ENCODE measurements at regions not wholly inside any gene's neighbourhood (a gene's known extent, or its start where the extent isn't known, plus 50 kb on each side); places are given as distances from the start of the nearest gene placed in this dataset.
"Not testable (repeated sequence)": the region's sequence is repeated elsewhere in the genome, so short reads cannot be mapped to it uniquely, and the experiment has no call there.

DNA sequence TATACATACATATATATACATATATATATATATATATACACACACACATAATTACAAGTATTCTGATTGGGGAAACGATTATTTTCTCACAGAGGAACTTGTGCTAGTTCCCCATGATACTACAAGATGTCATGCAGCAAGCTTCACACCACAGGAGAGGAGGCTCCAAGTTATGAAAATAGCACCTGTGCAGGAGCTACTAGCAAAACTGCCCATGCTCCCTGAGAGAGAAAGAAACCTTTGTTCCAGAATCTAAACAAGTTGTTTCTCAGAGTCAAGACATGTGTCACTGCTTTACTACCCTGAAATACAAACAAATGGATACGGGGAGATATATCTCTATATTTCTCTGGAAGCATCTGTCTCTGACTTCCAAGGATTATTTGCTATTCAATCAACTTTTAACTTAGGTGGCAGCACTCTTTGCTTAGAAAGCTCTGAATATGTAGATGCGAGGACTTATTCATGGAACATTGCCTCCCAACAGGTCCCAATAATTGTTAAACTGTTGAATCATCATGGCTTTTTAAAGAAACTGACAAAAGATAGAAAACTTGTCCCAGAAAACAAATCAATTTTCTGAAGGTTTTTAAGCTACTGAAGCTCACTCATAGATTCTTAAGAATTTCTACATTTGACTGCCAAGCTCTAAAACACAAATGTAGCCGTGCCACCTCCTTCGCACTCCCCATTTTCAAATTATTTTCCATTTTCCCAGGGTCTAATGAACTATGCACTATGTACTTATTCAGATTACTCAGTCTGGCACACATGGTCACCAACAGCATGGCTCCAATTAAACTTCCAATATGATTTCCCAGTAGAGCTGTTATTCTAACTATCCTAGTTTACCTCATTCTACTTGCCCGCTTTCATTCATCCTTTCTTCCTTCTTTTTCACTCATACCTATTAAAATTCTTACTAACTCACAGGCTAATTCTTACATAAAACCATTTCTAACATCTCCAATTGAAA is 929.1 kb downstream of the LTN1 start:
- ChIA-PET CTCF (no interaction called here), POLR2A (no interaction called here)
- intact Hi-C loops (cut with micrococcal nuclease) = no loop called here
- H3K9me3 ChIP-seq (ENCODE audit: control insufficient read depth in 2 of 3, low read length in 3 of 3) = no peaks in the 10 kb centered on the region
- H3K4me1 Mint-ChIP-seq = peaks cover 0 to 4% (median 0%) of the 10 kb centered on the region in 7 donors
- H3K4me3 ChIP-seq (ENCODE audit: low read length) = no peak overlapping the region
- no peaks in the 10 kb centered on the region for H3K9me3 Mint-ChIP-seq
- ATAC-seq (no peak), DNase-seq (no peak)
- H3K4me3 Mint-ChIP-seq = no peak overlapping the region
- H3K27ac Mint-ChIP-seq = no peak overlapping the region
- H3K36me3 Mint-ChIP-seq = no peaks in the 10 kb centered on the region
- H3K27me3 ChIP-seq (ENCODE audit: control insufficient read depth in 2 of 2, insufficient read depth in 2 of 2, low read length in 2 of 2) = no peaks in the 10 kb centered on the region
- peaks cover 0 to 5% (median 0%) of the 10 kb centered on the region in 5 donors for H3K27me3 Mint-ChIP-seq
- no peaks in the 10 kb centered on the region for H3K4me1 ChIP-seq (ENCODE audit: control insufficient read depth in 2 of 2, insufficient read depth in 2 of 2, low read length in 2 of 2)
- H3K36me3 ChIP-seq (ENCODE audit: control insufficient read depth in 2 of 3, insufficient read depth in 3 of 3, low read length in 3 of 3) = no peaks in the 10 kb centered on the region
- H3K27ac ChIP-seq (ENCODE audit: low read depth, low read length) = no peak overlapping the region

DNA sequence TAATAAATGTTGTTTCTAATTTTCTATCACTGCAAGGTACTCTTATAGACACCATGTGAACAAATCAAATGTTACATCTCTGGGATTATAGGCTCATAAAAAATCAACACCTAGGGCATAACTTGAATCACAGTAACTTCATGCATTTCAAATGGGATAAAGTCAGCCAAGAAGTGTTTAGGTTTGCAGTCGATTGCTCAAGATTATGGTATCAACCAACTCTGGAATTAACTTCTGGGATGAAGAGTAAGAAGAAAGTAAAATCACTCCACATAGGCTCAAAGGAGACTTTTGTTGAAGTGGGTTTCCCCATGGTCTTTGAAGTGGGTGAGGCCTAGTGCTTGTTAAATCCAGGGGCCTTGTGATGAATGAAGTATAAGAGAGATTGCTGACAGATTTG is 939.7 kb downstream of the LTN1 start:
- H3K27ac ChIP-seq (ENCODE audit: low read depth, low read length); ATAC-seq; H3K36me3 Mint-ChIP-seq; H3K36me3 ChIP-seq (ENCODE audit: control insufficient read depth in 2 of 3, insufficient read depth in 3 of 3, low read length in 3 of 3); H3K9me3 ChIP-seq (ENCODE audit: control insufficient read depth in 2 of 3, low read length in 3 of 3); H3K4me1 ChIP-seq (ENCODE audit: control insufficient read depth in 2 of 2, insufficient read depth in 2 of 2, low read length in 2 of 2); H3K9me3 Mint-ChIP-seq; H3K4me3 ChIP-seq (ENCODE audit: low read length); H3K27ac Mint-ChIP-seq; CTCF ChIA-PET; H3K27me3 ChIP-seq (ENCODE audit: control insufficient read depth in 2 of 2, insufficient read depth in 2 of 2, low read length in 2 of 2); POLR2A ChIA-PET; H3K4me1 Mint-ChIP-seq; H3K4me3 Mint-ChIP-seq; H3K27me3 Mint-ChIP-seq; DNase-seq: not testable (repeated sequence)
- intact Hi-C loops (cut with micrococcal nuclease) = loop anchor here (5.0 to 10.0 kb wide), 2 partner anchors 1206 to 1208 kb away; partner anchors contain the start of gene ADAMTS1 (in 2 of the 2)

DNA sequence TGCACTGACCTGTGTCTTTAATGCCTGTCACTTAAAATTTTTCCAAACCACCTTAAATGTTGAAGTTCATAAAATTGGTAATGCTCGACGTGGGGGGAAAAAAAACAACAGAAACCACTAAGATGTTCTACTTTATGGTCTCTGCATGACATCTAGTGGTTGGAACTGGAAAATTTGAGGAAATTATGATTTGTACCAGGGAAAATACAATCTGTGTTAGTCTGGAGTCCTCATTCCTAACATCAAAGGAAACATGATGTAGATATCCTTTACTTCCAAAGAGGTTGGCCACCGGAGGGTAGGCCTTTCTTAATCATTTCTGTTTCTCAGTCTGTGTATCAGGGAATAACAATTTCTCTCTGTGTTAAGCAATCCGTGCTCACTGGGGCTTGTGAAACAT is 941.0 kb downstream of the LTN1 start:
- H3K4me3 ChIP-seq (ENCODE audit: low read length); H3K27me3 Mint-ChIP-seq; H3K36me3 Mint-ChIP-seq; H3K4me3 Mint-ChIP-seq; H3K4me1 ChIP-seq (ENCODE audit: control insufficient read depth in 2 of 2, insufficient read depth in 2 of 2, low read length in 2 of 2); H3K27ac Mint-ChIP-seq; H3K36me3 ChIP-seq (ENCODE audit: control insufficient read depth in 2 of 3, insufficient read depth in 3 of 3, low read length in 3 of 3); H3K27me3 ChIP-seq (ENCODE audit: control insufficient read depth in 2 of 2, insufficient read depth in 2 of 2, low read length in 2 of 2); H3K9me3 ChIP-seq (ENCODE audit: control insufficient read depth in 2 of 3, low read length in 3 of 3); ATAC-seq; DNase-seq; POLR2A ChIA-PET; H3K9me3 Mint-ChIP-seq; H3K27ac ChIP-seq (ENCODE audit: low read depth, low read length); H3K4me1 Mint-ChIP-seq; CTCF ChIA-PET: not testable (repeated sequence)
- intact Hi-C loops (cut with micrococcal nuclease) = loop anchor here (5.0 to 10.0 kb wide), 2 partner anchors 1204 to 1207 kb away; partner anchors contain the start of gene ADAMTS1 (in 2 of the 2)

DNA sequence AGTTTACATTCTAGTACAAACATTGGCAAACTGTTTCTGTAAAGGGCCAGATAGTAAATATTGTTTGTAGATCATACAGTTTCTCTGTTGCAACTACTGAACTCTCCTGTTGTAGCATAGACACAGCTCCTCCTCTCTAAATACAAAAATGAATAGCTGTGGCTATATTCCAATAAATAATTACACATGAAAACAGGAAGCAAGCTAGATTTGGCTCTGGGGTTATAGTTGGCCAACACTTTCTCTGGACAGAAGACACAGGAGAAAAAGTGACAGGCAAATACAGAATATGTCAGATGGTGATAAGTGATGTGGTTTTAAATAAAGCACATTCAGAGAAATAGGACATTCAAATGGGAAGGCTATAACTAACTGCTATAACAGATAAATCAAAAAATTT is 957.0 kb downstream of the LTN1 start:
- H3K4me3 Mint-ChIP-seq, CTCF ChIA-PET: not testable (repeated sequence)

DNA sequence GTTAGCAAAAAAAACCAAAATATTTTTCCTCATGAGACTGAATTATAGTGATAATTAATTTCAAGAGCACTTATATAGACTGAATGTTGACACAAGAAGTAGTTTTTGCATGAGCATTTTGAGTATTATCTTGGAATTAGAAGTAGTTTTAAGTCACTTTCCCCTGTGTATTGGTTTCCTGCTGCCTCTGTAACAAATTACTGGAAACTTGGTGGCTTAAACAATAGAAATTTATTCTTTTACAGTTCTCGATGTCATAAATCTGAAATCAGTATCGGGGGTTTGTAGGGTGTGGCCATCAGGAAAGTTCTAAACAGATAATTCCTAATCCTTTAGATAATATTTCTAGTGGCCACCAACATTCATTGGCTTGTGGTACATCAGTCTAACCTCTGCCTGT is 957.8 kb downstream of the LTN1 start:
- H3K4me3 ChIP-seq (ENCODE audit: low read length); H3K27me3 Mint-ChIP-seq; H3K27me3 ChIP-seq (ENCODE audit: control insufficient read depth in 2 of 2, insufficient read depth in 2 of 2, low read length in 2 of 2); H3K4me3 Mint-ChIP-seq; CTCF ChIA-PET; H3K36me3 Mint-ChIP-seq; intact Hi-C loops (cut with micrococcal nuclease); H3K9me3 ChIP-seq (ENCODE audit: control insufficient read depth in 2 of 3, low read length in 3 of 3); DNase-seq; H3K4me1 Mint-ChIP-seq; ATAC-seq; H3K4me1 ChIP-seq (ENCODE audit: control insufficient read depth in 2 of 2, insufficient read depth in 2 of 2, low read length in 2 of 2); H3K27ac Mint-ChIP-seq; H3K27ac ChIP-seq (ENCODE audit: low read depth, low read length); POLR2A ChIA-PET; H3K36me3 ChIP-seq (ENCODE audit: control insufficient read depth in 2 of 3, insufficient read depth in 3 of 3, low read length in 3 of 3): not testable (repeated sequence)
- H3K9me3 Mint-ChIP-seq = peaks cover 8 to 20% (median 12%) of the 10 kb centered on the region in 11 donors

More for the DNA sequence above, 957.0 kb downstream of the LTN1 start:
- DNase-seq; intact Hi-C loops (cut with micrococcal nuclease); H3K4me1 Mint-ChIP-seq; H3K27me3 ChIP-seq (ENCODE audit: control insufficient read depth in 2 of 2, insufficient read depth in 2 of 2, low read length in 2 of 2); H3K4me3 ChIP-seq (ENCODE audit: low read length); H3K36me3 ChIP-seq (ENCODE audit: control insufficient read depth in 2 of 3, insufficient read depth in 3 of 3, low read length in 3 of 3); H3K27ac ChIP-seq (ENCODE audit: low read depth, low read length); ATAC-seq; H3K36me3 Mint-ChIP-seq; H3K27me3 Mint-ChIP-seq; H3K27ac Mint-ChIP-seq; POLR2A ChIA-PET; H3K9me3 ChIP-seq (ENCODE audit: control insufficient read depth in 2 of 3, low read length in 3 of 3); H3K4me1 ChIP-seq (ENCODE audit: control insufficient read depth in 2 of 2, insufficient read depth in 2 of 2, low read length in 2 of 2): not testable (repeated sequence)
- H3K9me3 Mint-ChIP-seq = peaks cover 7 to 19% (median 11%) of the 10 kb centered on the region in 11 donors

DNA sequence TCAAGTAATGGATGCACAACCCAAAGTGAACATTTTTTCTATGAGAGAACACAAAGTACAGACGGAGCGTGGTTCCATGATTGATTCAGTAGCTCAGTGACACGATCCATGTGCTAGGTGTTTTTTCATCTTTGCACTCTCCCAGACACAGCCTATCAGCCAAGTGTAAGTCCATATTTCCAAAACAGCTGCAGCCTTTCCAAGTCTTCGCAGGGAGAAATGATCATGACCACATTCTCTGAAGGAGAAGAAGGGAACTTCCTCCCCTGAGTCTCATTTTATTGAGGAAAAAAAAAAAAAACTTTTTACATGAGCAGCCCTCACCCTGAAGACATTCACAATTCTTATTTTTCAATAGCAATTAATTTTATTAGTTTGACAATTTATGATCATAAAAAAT is 958.3 kb downstream of the LTN1 start:
- H3K27ac Mint-ChIP-seq; H3K27me3 Mint-ChIP-seq; H3K27me3 ChIP-seq (ENCODE audit: control insufficient read depth in 2 of 2, insufficient read depth in 2 of 2, low read length in 2 of 2); intact Hi-C loops (cut with micrococcal nuclease); H3K9me3 ChIP-seq (ENCODE audit: control insufficient read depth in 2 of 3, low read length in 3 of 3); CTCF ChIA-PET; H3K4me3 ChIP-seq (ENCODE audit: low read length); ATAC-seq; H3K36me3 ChIP-seq (ENCODE audit: control insufficient read depth in 2 of 3, insufficient read depth in 3 of 3, low read length in 3 of 3); DNase-seq; H3K27ac ChIP-seq (ENCODE audit: low read depth, low read length); POLR2A ChIA-PET; H3K4me1 Mint-ChIP-seq; H3K4me1 ChIP-seq (ENCODE audit: control insufficient read depth in 2 of 2, insufficient read depth in 2 of 2, low read length in 2 of 2); H3K36me3 Mint-ChIP-seq; H3K4me3 Mint-ChIP-seq: not testable (repeated sequence)
- peaks cover 8 to 21% (median 14%) of the 10 kb centered on the region in 11 donors for H3K9me3 Mint-ChIP-seq

DNA sequence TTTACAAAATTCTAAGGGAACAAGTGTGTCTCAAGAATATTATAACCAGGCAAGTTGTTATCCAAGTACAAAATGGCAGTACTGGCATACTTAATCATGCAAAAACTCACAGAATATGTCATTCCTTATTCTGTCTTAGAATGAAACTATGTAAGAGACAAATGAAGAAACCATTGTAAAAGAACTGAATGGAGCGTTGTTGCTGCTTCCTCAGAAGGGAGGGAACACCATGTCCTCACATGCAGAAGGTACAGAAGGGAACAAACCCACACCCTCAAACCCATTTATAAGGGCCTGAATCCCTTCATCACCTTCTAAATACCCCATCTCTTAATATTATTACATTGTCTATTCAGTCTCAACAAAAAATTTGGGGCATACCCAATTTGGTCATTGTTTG is 960.0 kb downstream of the LTN1 start:
- not testable (repeated sequence) for ATAC-seq

More for the DNA sequence above, 960.0 kb downstream of the LTN1 start:
- DNase-seq; CTCF ChIA-PET; H3K27me3 Mint-ChIP-seq; POLR2A ChIA-PET; H3K4me3 Mint-ChIP-seq; H3K4me1 ChIP-seq (ENCODE audit: control insufficient read depth in 2 of 2, insufficient read depth in 2 of 2, low read length in 2 of 2); H3K27ac ChIP-seq (ENCODE audit: low read depth, low read length); H3K36me3 ChIP-seq (ENCODE audit: control insufficient read depth in 2 of 3, insufficient read depth in 3 of 3, low read length in 3 of 3); H3K27me3 ChIP-seq (ENCODE audit: control insufficient read depth in 2 of 2, insufficient read depth in 2 of 2, low read length in 2 of 2); intact Hi-C loops (cut with micrococcal nuclease); H3K4me1 Mint-ChIP-seq; H3K36me3 Mint-ChIP-seq; H3K4me3 ChIP-seq (ENCODE audit: low read length); H3K27ac Mint-ChIP-seq; H3K9me3 ChIP-seq (ENCODE audit: control insufficient read depth in 2 of 3, low read length in 3 of 3): not testable (repeated sequence)
- H3K9me3 Mint-ChIP-seq = peaks cover 6 to 24% (median 11%) of the 10 kb centered on the region in 11 donors
